ENCODE measurements at regions not wholly inside any gene's neighbourhood (a gene's known extent, or its start where the extent isn't known, plus 50 kb on each side); places are given as distances from the start of the nearest gene placed in this dataset.
"Not testable (repeated sequence)": the region's sequence is repeated elsewhere in the genome, so short reads cannot be mapped to it uniquely, and the experiment has no call there.

DNA sequence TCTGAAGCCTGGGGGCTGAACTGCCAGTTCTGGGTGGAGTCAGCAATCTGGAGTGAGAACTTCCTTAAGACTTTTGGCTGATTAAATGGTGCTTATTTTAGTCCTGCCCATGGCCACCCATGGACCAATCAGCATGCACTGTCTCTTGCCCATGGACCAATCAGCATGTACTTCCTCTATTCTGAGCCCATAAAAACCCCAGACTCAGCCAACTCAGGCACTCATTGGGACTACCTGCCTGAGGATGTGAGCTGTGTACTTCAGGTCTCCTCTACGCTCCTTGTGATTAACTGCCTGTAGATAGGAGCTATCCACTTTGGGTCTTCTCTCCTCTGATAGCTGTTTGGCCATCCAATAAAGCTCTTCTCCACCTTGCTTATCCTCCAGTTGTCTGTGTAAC lies 342.3 kb upstream of the CCDC179 start:
- TF ChIP-seq, protein P1, sequence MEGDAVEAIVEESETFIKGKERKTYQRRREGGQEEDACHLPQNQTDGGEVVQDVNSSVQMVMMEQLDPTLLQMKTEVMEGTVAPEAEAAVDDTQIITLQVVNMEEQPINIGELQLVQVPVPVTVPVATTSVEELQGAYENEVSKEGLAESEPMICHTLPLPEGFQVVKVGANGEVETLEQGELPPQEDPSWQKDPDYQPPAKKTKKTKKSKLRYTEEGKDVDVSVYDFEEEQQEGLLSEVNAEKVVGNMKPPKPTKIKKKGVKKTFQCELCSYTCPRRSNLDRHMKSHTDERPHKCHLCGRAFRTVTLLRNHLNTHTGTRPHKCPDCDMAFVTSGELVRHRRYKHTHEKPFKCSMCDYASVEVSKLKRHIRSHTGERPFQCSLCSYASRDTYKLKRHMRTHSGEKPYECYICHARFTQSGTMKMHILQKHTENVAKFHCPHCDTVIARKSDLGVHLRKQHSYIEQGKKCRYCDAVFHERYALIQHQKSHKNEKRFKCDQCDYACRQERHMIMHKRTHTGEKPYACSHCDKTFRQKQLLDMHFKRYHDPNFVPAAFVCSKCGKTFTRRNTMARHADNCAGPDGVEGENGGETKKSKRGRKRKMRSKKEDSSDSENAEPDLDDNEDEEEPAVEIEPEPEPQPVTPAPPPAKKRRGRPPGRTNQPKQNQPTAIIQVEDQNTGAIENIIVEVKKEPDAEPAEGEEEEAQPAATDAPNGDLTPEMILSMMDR (IDR thresholded peaks at IDR 0.05; ENCODE audit: insufficient read depth, missing control alignments), result no peak
- no peak for FAIRE-seq
- DNase-seq (ENCODE audit: insufficient read length, low spot score), result no peak

GRCh38 chr11:23205156-23205871 lies 345.0 kb upstream of the CCDC179 start:
- DNase-seq (ENCODE audit: insufficient read length, low spot score), result no peak
- no peak for FAIRE-seq
- TF ChIP-seq, protein P1 (IDR thresholded peaks at IDR 0.05; ENCODE audit: insufficient read depth, missing control alignments), result no peak

DNA sequence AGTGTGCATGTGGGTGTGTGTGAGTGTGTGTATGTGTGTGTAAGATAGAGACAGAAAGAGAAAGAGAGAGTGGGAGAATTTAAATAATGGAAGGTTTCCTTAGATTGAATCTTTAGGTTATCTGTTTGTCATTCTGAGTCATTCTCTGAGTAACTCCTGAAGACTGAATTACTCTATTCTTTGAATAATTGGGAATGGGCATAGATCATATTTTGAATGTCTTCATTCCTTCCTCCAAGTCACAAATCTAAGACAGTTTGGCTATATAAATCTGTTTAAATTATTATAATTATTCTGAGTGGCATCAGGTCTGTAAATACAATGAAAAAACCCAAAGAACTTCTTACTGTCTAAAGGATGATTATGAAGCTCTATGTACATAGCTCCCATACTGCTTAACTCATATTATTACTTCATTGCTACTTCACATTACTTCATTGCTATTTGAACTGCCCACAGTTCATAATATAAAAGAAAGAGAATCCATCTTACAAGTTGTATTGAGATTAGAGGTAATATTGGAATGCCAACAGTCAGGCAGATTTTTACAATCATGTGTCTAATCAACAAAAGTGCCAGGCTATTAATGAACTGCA lies 346.6 kb upstream of the CCDC179 start:
- DNase-seq (ENCODE audit: insufficient read length, low spot score), result no peak
- no peak for FAIRE-seq
- TF ChIP-seq, protein P1 (IDR thresholded peaks at IDR 0.05; ENCODE audit: insufficient read depth, missing control alignments), result no peak

DNA sequence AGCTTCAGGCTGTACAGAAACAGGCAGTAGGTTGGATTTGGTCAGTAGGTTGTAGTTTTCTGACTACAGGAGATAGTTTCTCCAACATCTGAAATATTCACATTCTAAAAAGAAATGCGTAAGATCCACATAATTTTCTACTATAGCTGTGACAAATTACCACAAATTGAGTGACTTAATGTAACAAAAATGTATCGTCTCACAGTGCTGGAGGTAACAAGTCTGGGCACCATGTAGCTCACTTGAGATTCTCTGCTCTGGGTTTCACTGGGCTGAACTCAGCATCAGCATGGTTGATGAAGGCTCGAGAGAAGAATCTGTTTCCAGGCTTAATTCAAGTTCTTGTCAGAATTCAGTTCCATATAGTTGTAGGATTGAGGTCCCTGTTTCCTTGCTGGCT lies 350.9 kb upstream of the CCDC179 start:
- no peak for DNase-seq (ENCODE audit: insufficient read length, low spot score)
- TF ChIP-seq, protein P1 (IDR thresholded peaks at IDR 0.05; ENCODE audit: insufficient read depth, missing control alignments), result no peak
- FAIRE-seq, result no peak

DNA sequence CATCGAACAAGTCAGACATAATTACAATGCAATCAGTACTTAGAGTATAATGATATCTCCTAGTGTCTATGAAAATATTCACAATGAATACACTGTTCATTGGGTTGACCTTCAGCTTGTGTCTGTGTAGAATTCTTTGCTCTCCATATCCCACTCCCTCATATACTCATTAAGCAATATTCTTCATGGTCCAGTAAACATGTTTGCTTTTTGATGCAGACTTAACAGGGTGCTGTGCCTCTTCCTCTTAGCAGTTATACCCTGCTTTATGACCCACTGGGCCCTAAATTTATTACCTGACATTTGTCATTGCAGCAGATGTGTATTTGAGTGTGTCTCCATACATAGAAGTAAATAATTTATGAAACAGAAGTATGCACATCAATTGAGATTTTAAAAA lies 352.5 kb upstream of the CCDC179 start:
- TF ChIP-seq, protein P1 (IDR thresholded peaks at IDR 0.05; ENCODE audit: insufficient read depth, missing control alignments), result no peak
- FAIRE-seq, result no peak
- DNase-seq (ENCODE audit: insufficient read length, low spot score), result no peak

GRCh38 chr11:23217072-23217471 lies 356.8 kb upstream of the CCDC179 start:
- TF ChIP-seq, protein P1 (IDR thresholded peaks at IDR 0.05; ENCODE audit: insufficient read depth, missing control alignments), result no peak
- DNase-seq (ENCODE audit: insufficient read length, low spot score) (no peak), FAIRE-seq (no peak)

DNA sequence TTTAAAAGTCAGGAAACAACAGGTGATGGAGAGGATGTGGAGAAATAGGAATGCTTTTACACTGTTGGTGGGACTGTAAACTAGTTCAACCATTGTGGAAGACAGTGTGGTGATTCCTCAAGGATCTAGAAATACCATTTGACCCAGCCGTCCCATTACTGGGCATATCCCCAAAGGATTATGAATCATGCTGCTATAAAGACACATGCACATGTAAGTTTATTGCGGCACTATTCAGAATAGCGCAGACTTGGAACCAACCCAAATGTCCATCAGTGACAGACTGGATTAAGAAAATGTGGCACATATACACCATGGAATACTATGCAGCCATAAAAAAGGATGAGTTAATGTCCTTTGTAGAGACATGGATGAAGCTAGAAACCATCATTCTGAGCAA lies 359.8 kb upstream of the CCDC179 start:
- not testable (repeated sequence) for FAIRE-seq; DNase-seq (ENCODE audit: insufficient read length, low spot score)

Data from D721Med (cell line).